Calu3 (cell line): ENCODE measurements at regions not wholly inside any gene's neighbourhood (a gene's known extent, or its start where the extent isn't known, plus 50 kb on each side); places are given as distances from the start of the nearest gene placed in this dataset.
A peak's percentile ranks its signal among the peaks of the same experiment; 100 is the strongest.

Source experiments
- BruUV-seq: library from RNA; stranded (reverse); fragments of 400-500 nt; replicated peaks from 2 replicates; lab custom pipeline; 2021; lab: Mats Ljungman, UMichigan
- CTCF ChIA-PET: fragments of 300-600 bp; sonication (Branson Sonifier 250); formaldehyde crosslinking; loops from one replicate; lab custom pipeline; 2022; ENCODE audit warnings: antibody characterized with exemption; lab: Charles Lee
- DNase-seq: peaks from one replicate; pipeline ENCODE4 v3.0.0; 2022
- H3K27ac Mint-ChIP-seq: one replicate; pipeline ENCODE4 v1.8.0; 2022; ENCODE audit warnings: mixed read lengths; ENCODE audit not compliant: unreplicated experiment
- H3K27me3 Mint-ChIP-seq: one replicate; pipeline ENCODE4 v1.8.0; 2022; ENCODE audit warnings: mixed read lengths; ENCODE audit not compliant: unreplicated experiment
- H3K36me3 Mint-ChIP-seq: one replicate; pipeline ENCODE4 v1.8.0; 2022; ENCODE audit warnings: mild to moderate bottlenecking, moderate library complexity, mixed read lengths; ENCODE audit not compliant: insufficient read depth, unreplicated experiment
- H3K4me1 Mint-ChIP-seq: one replicate; pipeline ENCODE4 v1.8.0; 2022; ENCODE audit warnings: mild to moderate bottlenecking, low read depth, mixed read lengths; ENCODE audit not compliant: unreplicated experiment
- H3K4me3 Mint-ChIP-seq: one replicate; pipeline ENCODE4 v1.8.0; 2022; ENCODE audit warnings: mild to moderate bottlenecking, low read depth, moderate library complexity, mixed read lengths; ENCODE audit not compliant: unreplicated experiment
- H3K9me3 Mint-ChIP-seq: one replicate; pipeline ENCODE4 v1.8.0; 2022; ENCODE audit warnings: low read depth, mixed read lengths; ENCODE audit not compliant: unreplicated experiment
- CTCF ChIP-seq: fragments of 200-600 bp; IDR thresholded peaks from one replicate; pipeline ENCODE4 v1.8.0; 2022; ENCODE audit warnings: antibody characterized with exemption; ENCODE audit not compliant: unreplicated experiment
- intact Hi-C: fragments of 100-400 bp; cut with micrococcal nuclease; formaldehyde crosslinking; loops from one replicate; pipeline ENCODE4 v1.10.0; 2022; ENCODE audit not compliant: unreplicated experiment

- CTCF ChIA-PET: no interaction called here
- H3K27ac Mint-ChIP-seq: no peak overlapping the region
- no peaks in the 10 kb centered on the region for H3K4me1 Mint-ChIP-seq
- TF ChIP-seq CTCF: no peak
- no peaks in the 10 kb centered on the region for H3K36me3 Mint-ChIP-seq
- no peaks in the 10 kb centered on the region for H3K9me3 Mint-ChIP-seq
- peaks cover 59% of the 10 kb centered on the region for H3K27me3 Mint-ChIP-seq
- BruUV-seq: no TSS peak
- no peak for DNase-seq
- H3K4me3 Mint-ChIP-seq: no peak overlapping the region
- intact Hi-C loops: no loop called here
These were observed 126.1 kb downstream of the ASCL4 start for GRCh38 chr12:107900588-107900987.

GRCh38 chr12:107903341-107904061, 129.0 kb downstream of the ASCL4 start:
- DNase-seq: peak; percentile 67

GRCh38 chr12:107906707-107907106, 132.2 kb downstream of the ASCL4 start:
- no peak overlapping the region for H3K4me3 Mint-ChIP-seq
- peaks cover 79% of the 10 kb centered on the region for H3K27me3 Mint-ChIP-seq
- intact Hi-C loops: no loop called here
- H3K4me1 Mint-ChIP-seq: no peaks in the 10 kb centered on the region
- H3K36me3 Mint-ChIP-seq: no peaks in the 10 kb centered on the region
- TF ChIP-seq CTCF: no peak
- CTCF ChIA-PET: no interaction called here
- H3K27ac Mint-ChIP-seq: no peak overlapping the region
- DNase-seq: no peak
- no peaks in the 10 kb centered on the region for H3K9me3 Mint-ChIP-seq
- no TSS peak for BruUV-seq

More at GRCh38 chr12:107903341-107904061, 129.0 kb downstream of the ASCL4 start:
- peak overlapping the region; percentile 9 for H3K4me3 Mint-ChIP-seq
- no peaks in the 10 kb centered on the region for H3K36me3 Mint-ChIP-seq
- no peak for TF ChIP-seq CTCF
- no peaks in the 10 kb centered on the region for H3K4me1 Mint-ChIP-seq
- no TSS peak for BruUV-seq
- intact Hi-C loops: no loop called here
- no peak overlapping the region for H3K27ac Mint-ChIP-seq
- H3K9me3 Mint-ChIP-seq: no peaks in the 10 kb centered on the region
- CTCF ChIA-PET: no interaction called here
- peaks cover 68% of the 10 kb centered on the region for H3K27me3 Mint-ChIP-seq

- no peaks in the 10 kb centered on the region for H3K36me3 Mint-ChIP-seq
- peak; percentile 53 for DNase-seq
- CTCF ChIA-PET: no interaction called here
- H3K4me3 Mint-ChIP-seq: no peak overlapping the region
- intact Hi-C loops: no loop called here
- BruUV-seq: no TSS peak
- H3K9me3 Mint-ChIP-seq: no peaks in the 10 kb centered on the region
- H3K4me1 Mint-ChIP-seq: no peaks in the 10 kb centered on the region
- no peak overlapping the region for H3K27ac Mint-ChIP-seq
- peak; percentile 38 for TF ChIP-seq CTCF
- peaks cover 83% of the 10 kb centered on the region for H3K27me3 Mint-ChIP-seq
These were observed 138.0 kb downstream of the ASCL4 start for GRCh38 chr12:107912421-107913004.
